IMR-90 (cell line): ENCODE measurements at regions not wholly inside any gene's neighbourhood (a gene's known extent, or its start where the extent isn't known, plus 50 kb on each side); places are given as distances from the start of the nearest gene placed in this dataset.

Experiments
- ATAC-seq: fragments of 200-7000 bp; cut with Tn5 transposase; 2 replicates; pipeline ENCODE4 v1.9.1; 2020; ENCODE audit warnings: low read depth, mild to moderate bottlenecking, moderate library complexity
- BruUV-seq: library from RNA; stranded (reverse); fragments of 400-500 nt; replicated peaks from 2 replicates; lab custom pipeline; 2021; lab: Mats Ljungman, UMichigan
- CTCF ChIA-PET: fragments of 300-600 bp; formaldehyde crosslinking; extraction: SDS; loops from one replicate; lab custom pipeline; 2021; ENCODE audit warnings: antibody characterized with exemption; lab: Yijun Ruan, JAX
- POLR2A ChIA-PET: fragments of 300-600 bp; sonication (Branson Sonifier 250); formaldehyde crosslinking; loops from one replicate; lab custom pipeline; 2022; ENCODE audit warnings: antibody characterized with exemption; ENCODE audit not compliant: unreplicated experiment; lab: Charles Lee
- DNase-seq: peaks from one replicate; pipeline ENCODE4 v3.0.0; 2013
- H2AFZ ChIP-seq: replicated peaks from 2 replicates; pipeline ENCODE3; 2013; ENCODE audit warnings: low read length, mild to moderate bottlenecking; ENCODE audit not compliant: poor library complexity
- H2AK5ac ChIP-seq: 2 replicates; pipeline ENCODE4 v1.6.1; 2013; ENCODE audit warnings: low read depth, low read length, inconsistent platforms
- H2AK9ac ChIP-seq: replicated peaks from 2 replicates; pipeline ENCODE3; 2013; ENCODE audit warnings: mild to moderate bottlenecking, low read depth, low read length, moderate library complexity; ENCODE audit not compliant: poor library complexity
- H2BK120ac ChIP-seq: 2 replicates; pipeline ENCODE4 v1.6.1; 2013; ENCODE audit warnings: low read depth, low read length, inconsistent platforms
- H2BK15ac ChIP-seq: 3 replicates; pipeline ENCODE4 v1.6.1; 2013; ENCODE audit warnings: low read depth, low read length, inconsistent platforms
- H2BK20ac ChIP-seq: 2 replicates; pipeline ENCODE4 v1.6.1; 2013; ENCODE audit warnings: low read depth, mild to moderate bottlenecking, inconsistent platforms, low read length, moderate library complexity
- H2BK5ac ChIP-seq: 2 replicates; pipeline ENCODE4 v1.6.1; 2013; ENCODE audit warnings: mild to moderate bottlenecking, low read depth, low read length, inconsistent platforms; ENCODE audit not compliant: poor library complexity, severe bottlenecking
- H3K14ac ChIP-seq: replicated peaks from 2 replicates; pipeline ENCODE4 v1.6.1; 2013; ENCODE audit warnings: low read depth, low read length, inconsistent platforms
- H3K18ac ChIP-seq: 2 replicates; pipeline ENCODE4 v1.6.1; 2013; ENCODE audit warnings: low read depth, low read length, control low read depth
- H3K23ac ChIP-seq: 2 replicates; pipeline ENCODE4 v1.6.1; 2013; ENCODE audit warnings: low read depth, low read length, inconsistent platforms
- H3K27ac ChIP-seq: 2 replicates; pipeline ENCODE4 v1.5.1; 2013; ENCODE audit warnings: mild to moderate bottlenecking, control low read depth, low read length; ENCODE audit not compliant: insufficient read depth
- H3K27me3 ChIP-seq: 2 replicates; pipeline ENCODE4 v1.6.1; 2013; ENCODE audit warnings: low read length; ENCODE audit not compliant: control insufficient read depth, insufficient read depth
- H3K36me3 ChIP-seq: 2 replicates; pipeline ENCODE4 v1.6.1; 2013; ENCODE audit warnings: low read length, mixed read lengths; ENCODE audit not compliant: control insufficient read depth, insufficient read depth
- H3K4ac ChIP-seq: 2 replicates; pipeline ENCODE4 v1.6.1; 2013; ENCODE audit warnings: low read depth, low read length, inconsistent platforms
- H3K4me1 ChIP-seq: 2 replicates; pipeline ENCODE4 v1.6.1; 2013; ENCODE audit warnings: low read length, mixed read lengths; ENCODE audit not compliant: control insufficient read depth, insufficient read depth
- H3K4me2 ChIP-seq: 2 replicates; pipeline ENCODE4 v1.6.1; 2013; ENCODE audit warnings: low read depth, mild to moderate bottlenecking, control low read depth, low read length, moderate library complexity
- H3K4me3 ChIP-seq: 2 replicates; pipeline ENCODE4 v1.5.1; 2013; ENCODE audit warnings: low read depth, mild to moderate bottlenecking, control low read depth, low read length, moderate library complexity; ENCODE audit not compliant: insufficient read depth
- H3K56ac ChIP-seq: 2 replicates; pipeline ENCODE4 v1.6.1; 2013; ENCODE audit warnings: low read length, inconsistent platforms; ENCODE audit not compliant: insufficient read depth; ENCODE audit errors: extremely low read depth
- H3K79me1 ChIP-seq, 2 experiments: 2 replicates each; pipeline ENCODE4 v1.6.1; 2013; ENCODE audit warnings: low read length in 2 of 2, inconsistent platforms in 1 of 2, low read depth in 1 of 2
- H3K9ac ChIP-seq: 2 replicates; pipeline ENCODE4 v1.6.1; 2013; ENCODE audit warnings: low read depth, low read length, control low read depth
- H3K9me1 ChIP-seq: 2 replicates; pipeline ENCODE4 v1.6.1; 2013; ENCODE audit warnings: low read length, inconsistent platforms; ENCODE audit not compliant: insufficient read depth
- H3K9me3 ChIP-seq: 2 replicates; pipeline ENCODE4 v1.6.1; 2013; ENCODE audit warnings: low read length; ENCODE audit not compliant: control insufficient read depth, insufficient read depth
- H4K20me1 ChIP-seq: 2 replicates; pipeline ENCODE4 v1.6.1; 2013; ENCODE audit warnings: low read length, inconsistent platforms; ENCODE audit not compliant: insufficient read depth
- H4K5ac ChIP-seq: 2 replicates; pipeline ENCODE4 v1.6.1; 2013; ENCODE audit warnings: mild to moderate bottlenecking, low read depth, low read length, control low read depth
- H4K8ac ChIP-seq, 2 experiments: 2 replicates each; pipeline ENCODE4 v1.6.1; 2013; ENCODE audit warnings: low read depth in 2 of 2, low read length in 2 of 2, control low read depth in 1 of 2, inconsistent platforms in 1 of 2
- H4K91ac ChIP-seq: 2 replicates; pipeline ENCODE4 v1.6.1; 2013; ENCODE audit warnings: low read depth, low read length, inconsistent platforms; ENCODE audit not compliant: insufficient read depth
- ELK1 ChIP-seq: fragments of 150-350 bp; IDR thresholded peaks from 2 replicates; pipeline ENCODE4 v1.6.1; 2016; ENCODE audit warnings: low read depth, mild to moderate bottlenecking, low read length, moderate library complexity, borderline replicate concordance
- POLR2A ChIP-seq: IDR thresholded peaks from 2 replicates; pipeline ENCODE4 v1.6.1; 2012; ENCODE audit warnings: mild to moderate bottlenecking, low read depth, low read length
- WGBS, 2 experiments: methylation state at CpG; one replicate each; pipeline versions ENCODE4 v1.1.5 to v1.1.7; 2013; ENCODE audit warnings: missing lambda C conversion rate in 2 of 2; ENCODE audit not compliant: insufficient read length in 1 of 2; ENCODE audit errors: extremely low coverage in 2 of 2; 5-methylcytosine and 5-hydroxymethylcytosine counted together
- dilution Hi-C: fragments of 300-500 bp; cut with HindIII; formaldehyde crosslinking; loops from one replicate; pipeline ENCODE4 v1.14.3; 2018; ENCODE audit warnings: low sequenced_read_pairs; ENCODE audit not compliant: unreplicated experiment
- in situ Hi-C: fragments of 300-500 bp; cut with MboI; formaldehyde crosslinking; loops from 3 replicates; pipeline ENCODE4 v1.14.3; 2019; ENCODE audit warnings: low sequenced_read_pairs, inconsistent platforms, mixed read lengths
- intact Hi-C: fragments of 100-400 bp; cut with micrococcal nuclease; formaldehyde crosslinking; loops from 2 replicates; pipeline ENCODE4 v1.10.0; 2022

- TF ChIP-seq ELK1, result no peak
- no peak for TF ChIP-seq POLR2A
- H3K36me3 ChIP-seq, result no peaks in the 10 kb centered on the region
- no peak overlapping the region for H3K14ac ChIP-seq
- no CpG with 5 or more reads among the region's 4 CpGs for WGBS, 2 experiments
- H3K9me3 ChIP-seq, result peaks cover 6% of the 10 kb centered on the region; the same call in 1 of the 2 replicates
- no peak overlapping the region for H2BK15ac ChIP-seq
- no peaks in the 10 kb centered on the region for H3K27me3 ChIP-seq
- H3K9ac ChIP-seq, result no peak overlapping the region
- no TSS peak for BruUV-seq
- no peak overlapping the region for H3K18ac ChIP-seq
- DNase-seq (no peak), ATAC-seq (no peak)
- H2BK5ac ChIP-seq, result no peak overlapping the region
- no peaks in the 10 kb centered on the region for H3K79me1 ChIP-seq
- H3K4me3 ChIP-seq, result no peak overlapping the region
- H2AK5ac ChIP-seq, result no peak overlapping the region
- H4K91ac ChIP-seq, result no peak overlapping the region
- ChIA-PET CTCF (no interaction called here), POLR2A (no interaction called here)
- in situ Hi-C loops, result no loop called here
- no peak overlapping the region for H2BK20ac ChIP-seq
- H4K8ac ChIP-seq, result no peak overlapping the region
- intact Hi-C loops, result no loop called here
- no peaks in the 10 kb centered on the region for H3K4me1 ChIP-seq
- H2AK9ac ChIP-seq, result no peak overlapping the region
- H2AFZ ChIP-seq, result no peak overlapping the region
- no peak overlapping the region for H3K23ac ChIP-seq
- H2BK120ac ChIP-seq, result no peak overlapping the region
- H4K20me1 ChIP-seq, result no peaks in the 10 kb centered on the region
- H3K56ac ChIP-seq, result no peak overlapping the region
- dilution Hi-C loops, result no loop called here
- H4K5ac ChIP-seq, result no peak overlapping the region
- no peak overlapping the region for H3K4ac ChIP-seq
- H3K4me2 ChIP-seq, result no peak overlapping the region
- H3K27ac ChIP-seq, result no peak overlapping the region
- no peaks in the 10 kb centered on the region for H3K9me1 ChIP-seq
Measured at GRCh38 chr3:1529676-1530075, 436.9 kb downstream of the CNTN6 start.
